ENCODE measurements at regions not wholly inside any gene's neighbourhood (a gene's known extent, or its start where the extent isn't known, plus 50 kb on each side); places are given as distances from the start of the nearest gene placed in this dataset.
"Not testable (repeated sequence)": the region's sequence is repeated elsewhere in the genome, so short reads cannot be mapped to it uniquely, and the experiment has no call there.

GRCh38 chr20:48437146-48437545 lies 390.7 kb downstream of the PREX1 start:
- Histone ChIP-seq H3K36me3 (ENCODE audit: control insufficient read depth, insufficient read depth, low read length) (no peaks in the 10 kb centered on the region), H3K9me3 (ENCODE audit: control insufficient read depth, insufficient read depth, low read depth, low read length) (peaks cover 11% of the 10 kb centered on the region), H3K27ac (ENCODE audit: low read depth, low read length) (no peak overlapping the region), H3K27me3 (ENCODE audit: control insufficient read depth, insufficient read depth, low read length) (no peaks in the 10 kb centered on the region), H3K9ac (ENCODE audit: low read length) (no peak overlapping the region), H3K4me1 (ENCODE audit: control insufficient read depth, insufficient read depth, low read length) (peaks cover 4% of the 10 kb centered on the region), H3K4me3 (ENCODE audit: low read depth, low read length) (no peak overlapping the region)

- not testable (repeated sequence) for H3K27ac ChIP-seq (ENCODE audit: low read depth, low read length)
Measured at GRCh38 chr20:48436609-48437008, 391.2 kb downstream of the PREX1 start.

GRCh38 chr20:48433178-48433577 lies 394.6 kb downstream of the PREX1 start:
- H3K36me3 ChIP-seq (ENCODE audit: control insufficient read depth, insufficient read depth, low read length) = no peaks in the 10 kb centered on the region
- peaks cover 13% of the 10 kb centered on the region for H3K9me3 ChIP-seq (ENCODE audit: control insufficient read depth, insufficient read depth, low read depth, low read length)
- no peak overlapping the region for H3K4me3 ChIP-seq (ENCODE audit: low read depth, low read length)

More at GRCh38 chr20:48436609-48437008, 391.2 kb downstream of the PREX1 start:
- H3K9me3 ChIP-seq (ENCODE audit: control insufficient read depth, insufficient read depth, low read depth, low read length) = peaks cover 11% of the 10 kb centered on the region
- H3K4me1 ChIP-seq (ENCODE audit: control insufficient read depth, insufficient read depth, low read length); H3K9ac ChIP-seq (ENCODE audit: low read length); H3K4me3 ChIP-seq (ENCODE audit: low read depth, low read length); H3K36me3 ChIP-seq (ENCODE audit: control insufficient read depth, insufficient read depth, low read length); H3K27me3 ChIP-seq (ENCODE audit: control insufficient read depth, insufficient read depth, low read length): not testable (repeated sequence)

GRCh38 chr20:48432494-48432832 lies 395.3 kb downstream of the PREX1 start:
- H3K9me3 ChIP-seq (ENCODE audit: control insufficient read depth, insufficient read depth, low read depth, low read length) = 0 out of 2 replicates have a peak, but pooled peaks cover 9% of the 10 kb centered on the region
- no peaks in the 10 kb centered on the region for H3K36me3 ChIP-seq (ENCODE audit: control insufficient read depth, insufficient read depth, low read length)
- no peak overlapping the region for H3K9ac ChIP-seq (ENCODE audit: low read length)
- H3K4me3 ChIP-seq (ENCODE audit: low read depth, low read length) = no peak overlapping the region
- no peaks in the 10 kb centered on the region; the same call in 1 of the 2 replicates for H3K27me3 ChIP-seq (ENCODE audit: control insufficient read depth, insufficient read depth, low read length)
- H3K4me1 ChIP-seq (ENCODE audit: control insufficient read depth, insufficient read depth, low read length) = peaks cover 11% of the 10 kb centered on the region
- H3K27ac ChIP-seq (ENCODE audit: low read depth, low read length) = no peak overlapping the region

More at GRCh38 chr20:48433178-48433577, 394.6 kb downstream of the PREX1 start:
- Histone ChIP-seq H3K27me3 (ENCODE audit: control insufficient read depth, insufficient read depth, low read length) (no peaks in the 10 kb centered on the region; the same call in 1 of the 2 replicates), H3K27ac (ENCODE audit: low read depth, low read length) (no peak overlapping the region), H3K4me1 (ENCODE audit: control insufficient read depth, insufficient read depth, low read length) (peaks cover 11% of the 10 kb centered on the region), H3K9ac (ENCODE audit: low read length) (no peak overlapping the region)

- no peak overlapping the region for H3K9ac ChIP-seq (ENCODE audit: low read length)
- H3K36me3 ChIP-seq (ENCODE audit: control insufficient read depth, insufficient read depth, low read length) = no peaks in the 10 kb centered on the region
- H3K4me3 ChIP-seq (ENCODE audit: low read depth, low read length) = no peak overlapping the region
- H3K27me3 ChIP-seq (ENCODE audit: control insufficient read depth, insufficient read depth, low read length) = no peaks in the 10 kb centered on the region; the same call in 1 of the 2 replicates
- H3K9me3 ChIP-seq (ENCODE audit: control insufficient read depth, insufficient read depth, low read depth, low read length) = 0 out of 2 replicates have a peak, but pooled peaks cover 9% of the 10 kb centered on the region
- no peak overlapping the region for H3K27ac ChIP-seq (ENCODE audit: low read depth, low read length)
- H3K4me1 ChIP-seq (ENCODE audit: control insufficient read depth, insufficient read depth, low read length) = peaks cover 11% of the 10 kb centered on the region
Measured at GRCh38 chr20:48431653-48432493, 395.9 kb downstream of the PREX1 start.

- H3K9ac ChIP-seq (ENCODE audit: low read length) = no peak overlapping the region
Measured at GRCh38 chr20:48426630-48427029, 401.2 kb downstream of the PREX1 start.

GRCh38 chr20:48425817-48426612 lies 401.8 kb downstream of the PREX1 start:
- H3K27me3 ChIP-seq (ENCODE audit: control insufficient read depth, insufficient read depth, low read length) = no peaks in the 10 kb centered on the region
- H3K9me3 ChIP-seq (ENCODE audit: control insufficient read depth, insufficient read depth, low read depth, low read length) = 0 out of 2 replicates have a peak, but pooled peaks cover 9% of the 10 kb centered on the region
- H3K4me1 ChIP-seq (ENCODE audit: control insufficient read depth, insufficient read depth, low read length) = peaks cover 4% of the 10 kb centered on the region; the same call in 1 of the 2 replicates
- H3K27ac ChIP-seq (ENCODE audit: low read depth, low read length) = no peak overlapping the region
- no peak overlapping the region for H3K4me3 ChIP-seq (ENCODE audit: low read depth, low read length)
- H3K36me3 ChIP-seq (ENCODE audit: control insufficient read depth, insufficient read depth, low read length) = no peaks in the 10 kb centered on the region
- H3K9ac ChIP-seq (ENCODE audit: low read length) = no peak overlapping the region

More at GRCh38 chr20:48426630-48427029, 401.2 kb downstream of the PREX1 start:
- H3K4me3 ChIP-seq (ENCODE audit: low read depth, low read length) = no peak overlapping the region
- H3K27ac ChIP-seq (ENCODE audit: low read depth, low read length) = no peak overlapping the region
- peaks cover 6% of the 10 kb centered on the region for H3K4me1 ChIP-seq (ENCODE audit: control insufficient read depth, insufficient read depth, low read length)
- H3K36me3 ChIP-seq (ENCODE audit: control insufficient read depth, insufficient read depth, low read length) = no peaks in the 10 kb centered on the region
- H3K27me3 ChIP-seq (ENCODE audit: control insufficient read depth, insufficient read depth, low read length) = no peaks in the 10 kb centered on the region; the same call in 1 of the 2 replicates
- 0 out of 2 replicates have a peak, but pooled peaks cover 9% of the 10 kb centered on the region for H3K9me3 ChIP-seq (ENCODE audit: control insufficient read depth, insufficient read depth, low read depth, low read length)

- Histone ChIP-seq H3K36me3 (ENCODE audit: control insufficient read depth, insufficient read depth, low read length) (no peaks in the 10 kb centered on the region), H3K4me3 (ENCODE audit: low read depth, low read length) (no peak overlapping the region), H3K9me3 (ENCODE audit: control insufficient read depth, insufficient read depth, low read depth, low read length) (0 out of 2 replicates have a peak, but pooled peaks cover 9% of the 10 kb centered on the region), H3K4me1 (ENCODE audit: control insufficient read depth, insufficient read depth, low read length) (peaks cover 4% of the 10 kb centered on the region; the same call in 1 of the 2 replicates), H3K9ac (ENCODE audit: low read length) (no peak overlapping the region), H3K27ac (ENCODE audit: low read depth, low read length) (no peak overlapping the region), H3K27me3 (ENCODE audit: control insufficient read depth, insufficient read depth, low read length) (no peaks in the 10 kb centered on the region)
Measured at GRCh38 chr20:48425321-48425720, 402.5 kb downstream of the PREX1 start.

- no peak overlapping the region for H3K9ac ChIP-seq (ENCODE audit: low read length)
- no peaks in the 10 kb centered on the region for H3K27me3 ChIP-seq (ENCODE audit: control insufficient read depth, insufficient read depth, low read length)
- no peaks in the 10 kb centered on the region for H3K36me3 ChIP-seq (ENCODE audit: control insufficient read depth, insufficient read depth, low read length)
- no peak overlapping the region for H3K27ac ChIP-seq (ENCODE audit: low read depth, low read length)
- no peaks in the 10 kb centered on the region for H3K9me3 ChIP-seq (ENCODE audit: control insufficient read depth, insufficient read depth, low read depth, low read length)
- H3K4me3 ChIP-seq (ENCODE audit: low read depth, low read length) = no peak overlapping the region
- H3K4me1 ChIP-seq (ENCODE audit: control insufficient read depth, insufficient read depth, low read length) = peaks cover 4% of the 10 kb centered on the region; the same call in 1 of the 2 replicates
Measured at GRCh38 chr20:48422242-48422960, 405.4 kb downstream of the PREX1 start.

GRCh38 chr20:48421547-48421946 lies 406.3 kb downstream of the PREX1 start:
- no peaks in the 10 kb centered on the region for H3K9me3 ChIP-seq (ENCODE audit: control insufficient read depth, insufficient read depth, low read depth, low read length)
- no peak overlapping the region for H3K27ac ChIP-seq (ENCODE audit: low read depth, low read length)
- no peaks in the 10 kb centered on the region for H3K36me3 ChIP-seq (ENCODE audit: control insufficient read depth, insufficient read depth, low read length)
- no peaks in the 10 kb centered on the region for H3K27me3 ChIP-seq (ENCODE audit: control insufficient read depth, insufficient read depth, low read length)
- no peak overlapping the region for H3K9ac ChIP-seq (ENCODE audit: low read length)
- H3K4me1 ChIP-seq (ENCODE audit: control insufficient read depth, insufficient read depth, low read length) = peaks cover 4% of the 10 kb centered on the region; the same call in 1 of the 2 replicates
- no peak overlapping the region for H3K4me3 ChIP-seq (ENCODE audit: low read depth, low read length)
